Right lobe of liver (tissue), 4 donors: ENCODE measurements at regions not wholly inside any gene's neighbourhood (a gene's known extent, or its start where the extent isn't known, plus 50 kb on each side); places are given as distances from the start of the nearest gene placed in this dataset.

Experiments
- CTCF ChIP-seq, 4 donors: fragments of 200-600 bp in 3 of 4; fragments of 450-650 bp in 1 of 4; IDR thresholded peaks; one replicate each; pipeline versions ENCODE4 v1.5.1 to v1.8.0; 2016 to 2022; ENCODE audit warnings: antibody characterized with exemption in 4 of 4, mild to moderate bottlenecking in 2 of 4
- POLR2A ChIP-seq: fragments of 450-650 bp; IDR thresholded peaks from one replicate; pipeline ENCODE4 v1.6.1; 2017; ENCODE audit warnings: antibody characterized with exemption, mild to moderate bottlenecking
- donor health status: DM: no; HTN: no; CAD: no.
- donor health status: DM: no; HTN: no; CAD: no.
- donor health status: DM: no; HTN: yes; CAD: no.

- TF ChIP-seq CTCF (IDR thresholded peaks at IDR 0.05) (no peak), POLR2A (no peak)
Observed at GRCh38 chr3:40689837-40690236, 165.1 kb downstream of the ZNF621 start.
